GM23338 (cell line): ENCODE measurements at regions not wholly inside any gene's neighbourhood (a gene's known extent, or its start where the extent isn't known, plus 50 kb on each side); places are given as distances from the start of the nearest gene placed in this dataset.

Experiments used
- ATAC-seq: fragments of 200-7000 bp; cut with Tn5 transposase; 3 replicates; pipeline ENCODE4 v1.9.1; 2020
- DNase-seq: peaks from one replicate; pipeline ENCODE4 v3.0.0-alpha.2; 2015; ENCODE audit warnings: low spot score
- H2AFZ ChIP-seq: fragments of 200-600 bp; sonication (generic); 2 replicates; pipeline ENCODE4 v1.8.0; 2016; ENCODE audit warnings: antibody characterized with exemption, mild to moderate bottlenecking, moderate library complexity
- H3F3A ChIP-seq: fragments of 200-600 bp; sonication (generic); replicated peaks from 2 replicates; pipeline ENCODE4 v1.8.0; 2017; ENCODE audit warnings: antibody characterized with exemption, mixed run types, low read depth
- H3K27ac ChIP-seq: fragments of 200-600 bp; sonication (generic); 2 replicates; pipeline ENCODE4 v1.6.1; 2016; ENCODE audit warnings: low read depth
- H3K27me3 ChIP-seq: fragments of 200-600 bp; sonication (generic); 2 replicates; pipeline ENCODE4 v1.8.0; 2016; ENCODE audit warnings: mild to moderate bottlenecking, mixed run types, moderate library complexity; ENCODE audit not compliant: insufficient read depth
- H3K36me3 ChIP-seq: fragments of 200-600 bp; sonication (generic); 2 replicates; pipeline ENCODE4 v1.8.0; 2016; ENCODE audit warnings: mild to moderate bottlenecking; ENCODE audit not compliant: insufficient read depth
- H3K4me1 ChIP-seq: fragments of 200-600 bp; sonication (generic); 2 replicates; pipeline ENCODE4 v1.8.0; 2016; ENCODE audit warnings: mild to moderate bottlenecking, moderate library complexity; ENCODE audit not compliant: insufficient read depth
- H3K4me2 ChIP-seq: fragments of 200-600 bp; sonication (generic); 2 replicates; pipeline ENCODE4 v1.7.1; 2017; ENCODE audit warnings: mixed run types
- H3K4me3 ChIP-seq: fragments of 200-600 bp; sonication (generic); 2 replicates; pipeline ENCODE4 v1.6.1; 2016; ENCODE audit warnings: mixed run types
- H3K79me2 ChIP-seq: fragments of 200-600 bp; sonication (generic); replicated peaks from 2 replicates; pipeline ENCODE4 v1.8.0; 2017; ENCODE audit warnings: mild to moderate bottlenecking; ENCODE audit not compliant: insufficient read depth
- H3K9me2 ChIP-seq: fragments of 200-600 bp; sonication (generic); 2 replicates; pipeline ENCODE4 v1.8.0; 2017; ENCODE audit not compliant: insufficient read depth
- H4K20me1 ChIP-seq: fragments of 200-600 bp; sonication (generic); replicated peaks from 2 replicates; pipeline ENCODE4 v1.8.0; 2017; ENCODE audit warnings: mild to moderate bottlenecking; ENCODE audit not compliant: insufficient read depth
- H3K27ac Mint-ChIP-seq: 2 replicates; pipeline ENCODE4 v1.8.0; 2020; ENCODE audit warnings: inconsistent platforms, mild to moderate bottlenecking, moderate library complexity, mixed read lengths
- H3K27me3 Mint-ChIP-seq: 3 replicates; pipeline ENCODE4 v1.8.0; 2022; ENCODE audit warnings: low read depth, mild to moderate bottlenecking, moderate library complexity, mixed read lengths, inconsistent platforms; ENCODE audit not compliant: insufficient read depth, poor library complexity
- H3K36me3 Mint-ChIP-seq: 3 replicates; pipeline ENCODE4 v1.8.0; 2021; ENCODE audit warnings: low read depth, mild to moderate bottlenecking, inconsistent platforms, moderate library complexity, mixed read lengths
- H3K4me1 Mint-ChIP-seq: 3 replicates; pipeline ENCODE4 v1.8.0; 2020; ENCODE audit warnings: mild to moderate bottlenecking, inconsistent platforms, mixed read lengths
- H3K4me3 Mint-ChIP-seq: 3 replicates; pipeline ENCODE4 v1.8.0; 2021; ENCODE audit warnings: moderate library complexity, mild to moderate bottlenecking, inconsistent platforms, mixed read lengths
- H3K9me3 Mint-ChIP-seq: 3 replicates; pipeline ENCODE4 v1.8.0; 2020; ENCODE audit warnings: moderate library complexity, mild to moderate bottlenecking, inconsistent platforms, mixed read lengths
- CREB1 ChIP-seq: fragments of 250-450 bp; sonication (Bioruptor Pico); IDR thresholded peaks from 2 replicates; pipeline ENCODE4 v1.5.0; 2020; ENCODE audit warnings: low read depth, mild to moderate bottlenecking, moderate library complexity
- EZH2 ChIP-seq: fragments of 200-600 bp; sonication (generic); IDR thresholded peaks from one replicate; pipeline ENCODE4 v1.8.0; 2017; ENCODE audit warnings: antibody characterized with exemption, mild to moderate bottlenecking, low read depth; ENCODE audit not compliant: unreplicated experiment
- EZH2phosphoT487 ChIP-seq: fragments of 200-600 bp; sonication (generic); IDR thresholded peaks from one replicate; pipeline ENCODE4 v1.8.1; 2018; ENCODE audit warnings: antibody characterized with exemption; ENCODE audit not compliant: unreplicated experiment
- JUNB ChIP-seq: IDR thresholded peaks from one replicate; pipeline ENCODE4 v1.6.1; 2016; ENCODE audit warnings: antibody characterized with exemption; ENCODE audit not compliant: unreplicated experiment
- NANOG ChIP-seq: IDR thresholded peaks from 2 replicates; pipeline ENCODE4 v1.6.1; 2016; ENCODE audit warnings: antibody characterized with exemption, borderline replicate concordance
- POLR2AphosphoS5 ChIP-seq: IDR thresholded peaks from 2 replicates; pipeline ENCODE4 v1.6.1; 2016; ENCODE audit warnings: antibody characterized with exemption, low read depth
- STAT1 ChIP-seq: IDR thresholded peaks from one replicate; pipeline ENCODE4 v1.6.1; 2016; ENCODE audit warnings: antibody characterized with exemption; ENCODE audit not compliant: unreplicated experiment
- ZNF114 ChIP-seq: fragments of 250-450 bp; sonication (Bioruptor Pico); IDR thresholded peaks from 2 replicates; pipeline ENCODE4 v1.5.0; 2020; ENCODE audit warnings: mild to moderate bottlenecking, moderate library complexity
- ZNF331 ChIP-seq: fragments of 250-450 bp; sonication (Bioruptor Pico); IDR thresholded peaks from 2 replicates; pipeline ENCODE4 v1.5.0; 2020; ENCODE audit warnings: low read depth, mild to moderate bottlenecking, moderate library complexity
- TF ChIP-seq, protein P1 (sequence below): IDR thresholded peaks from 2 replicates; pipeline ENCODE4 v1.6.1; 2016; ENCODE audit warnings: antibody characterized with exemption
- TF ChIP-seq, protein P2 (sequence below): fragments of 250-450 bp; sonication (Bioruptor Pico); IDR thresholded peaks from 2 replicates; pipeline ENCODE4 v1.5.0; 2020; ENCODE audit warnings: mild to moderate bottlenecking, moderate library complexity
- TF ChIP-seq, protein P3 (sequence below), 2 experiments: fragments of 200-600 bp in 1 of 2; sonication (generic) in 1 of 2; conservative IDR thresholded peaks; 2 replicates each; pipeline versions ENCODE4 v1.5.1 to v1.6.1; 2016 to 2017; ENCODE audit warnings: antibody characterized with exemption in 2 of 2, low read depth in 2 of 2, mild to moderate bottlenecking in 2 of 2, moderate library complexity in 1 of 2

DNA sequence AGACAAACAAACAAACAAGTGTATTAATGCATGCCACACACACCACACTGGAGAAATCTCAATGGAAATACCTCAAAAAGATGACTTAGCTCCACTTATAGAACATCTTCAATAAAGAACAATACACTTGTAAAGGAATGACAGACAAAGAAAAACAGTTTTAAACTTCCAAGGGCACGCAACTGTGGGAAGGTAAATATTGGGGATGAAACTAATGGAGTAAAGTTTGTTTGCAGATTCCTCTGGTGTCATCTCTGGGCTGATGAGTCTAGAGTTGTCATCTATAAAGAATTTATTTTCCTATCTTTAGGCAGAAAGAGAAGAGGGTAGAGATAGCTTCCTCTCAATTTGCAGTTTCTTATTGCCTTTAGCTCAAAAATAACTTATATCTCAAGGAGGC, 144.0 kb upstream of the ZC3H15 start (continued):
- TF ChIP-seq JUNB (no peak), ZNF114 (CRISPR knock-in tag) (no peak), STAT1 (no peak), POLR2AphosphoS5 (no peak)
- TF ChIP-seq, protein P1, sequence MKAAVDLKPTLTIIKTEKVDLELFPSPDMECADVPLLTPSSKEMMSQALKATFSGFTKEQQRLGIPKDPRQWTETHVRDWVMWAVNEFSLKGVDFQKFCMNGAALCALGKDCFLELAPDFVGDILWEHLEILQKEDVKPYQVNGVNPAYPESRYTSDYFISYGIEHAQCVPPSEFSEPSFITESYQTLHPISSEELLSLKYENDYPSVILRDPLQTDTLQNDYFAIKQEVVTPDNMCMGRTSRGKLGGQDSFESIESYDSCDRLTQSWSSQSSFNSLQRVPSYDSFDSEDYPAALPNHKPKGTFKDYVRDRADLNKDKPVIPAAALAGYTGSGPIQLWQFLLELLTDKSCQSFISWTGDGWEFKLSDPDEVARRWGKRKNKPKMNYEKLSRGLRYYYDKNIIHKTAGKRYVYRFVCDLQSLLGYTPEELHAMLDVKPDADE: no peak

DNA sequence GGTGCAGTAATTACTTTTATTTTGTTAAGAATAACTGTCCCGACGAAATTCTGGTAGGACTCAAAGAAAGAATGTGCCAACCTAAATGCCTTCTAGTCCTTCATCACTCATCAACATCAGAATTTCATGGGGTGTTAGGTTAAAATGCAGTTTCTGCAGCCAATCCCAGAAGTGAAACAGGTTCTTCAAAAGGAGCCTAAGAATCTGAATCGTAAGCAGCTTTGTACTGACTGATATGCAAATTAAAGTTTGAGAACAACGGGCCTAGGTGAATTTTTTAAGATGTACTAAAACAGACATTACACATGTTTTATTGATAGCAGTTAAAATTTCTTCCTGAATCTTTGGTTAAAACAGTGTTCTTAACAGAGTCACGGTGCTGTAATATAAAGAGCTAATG, 140.3 kb upstream of the ZC3H15 start:
- DNase-seq: no peak
- Histone ChIP-seq H3K27me3 (no peaks in the 10 kb centered on the region), H3K79me2 (no peaks in the 10 kb centered on the region), H3K4me2 (no peak overlapping the region), H3K9me2 (no peaks in the 10 kb centered on the region), H3F3A (no peaks in the 10 kb centered on the region), H2AFZ (no peak overlapping the region), H3K36me3 (no peaks in the 10 kb centered on the region), H3K27ac (no peak overlapping the region), H3K4me3 (no peak overlapping the region), H4K20me1 (no peaks in the 10 kb centered on the region), H3K4me1 (no peaks in the 10 kb centered on the region)
- Mint-ChIP-seq H3K36me3 (no peaks in the 10 kb centered on the region), H3K27me3 (no peaks in the 10 kb centered on the region), H3K27ac (no peak overlapping the region), H3K9me3 (no peaks in the 10 kb centered on the region), H3K4me3 (no peak overlapping the region), H3K4me1 (peaks cover 6% of the 10 kb centered on the region; the same call in 2 of the 3 replicates)
- no peak for ATAC-seq
- TF ChIP-seq ZNF331 (no peak), EZH2phosphoT487 (no peak), CREB1 (CRISPR knock-in tag) (no peak), STAT1 (no peak), EZH2 (no peak), NANOG (no peak), JUNB (no peak), POLR2AphosphoS5 (no peak)
- TF ChIP-seq, protein P1: no peak
- TF ChIP-seq, protein P2, sequence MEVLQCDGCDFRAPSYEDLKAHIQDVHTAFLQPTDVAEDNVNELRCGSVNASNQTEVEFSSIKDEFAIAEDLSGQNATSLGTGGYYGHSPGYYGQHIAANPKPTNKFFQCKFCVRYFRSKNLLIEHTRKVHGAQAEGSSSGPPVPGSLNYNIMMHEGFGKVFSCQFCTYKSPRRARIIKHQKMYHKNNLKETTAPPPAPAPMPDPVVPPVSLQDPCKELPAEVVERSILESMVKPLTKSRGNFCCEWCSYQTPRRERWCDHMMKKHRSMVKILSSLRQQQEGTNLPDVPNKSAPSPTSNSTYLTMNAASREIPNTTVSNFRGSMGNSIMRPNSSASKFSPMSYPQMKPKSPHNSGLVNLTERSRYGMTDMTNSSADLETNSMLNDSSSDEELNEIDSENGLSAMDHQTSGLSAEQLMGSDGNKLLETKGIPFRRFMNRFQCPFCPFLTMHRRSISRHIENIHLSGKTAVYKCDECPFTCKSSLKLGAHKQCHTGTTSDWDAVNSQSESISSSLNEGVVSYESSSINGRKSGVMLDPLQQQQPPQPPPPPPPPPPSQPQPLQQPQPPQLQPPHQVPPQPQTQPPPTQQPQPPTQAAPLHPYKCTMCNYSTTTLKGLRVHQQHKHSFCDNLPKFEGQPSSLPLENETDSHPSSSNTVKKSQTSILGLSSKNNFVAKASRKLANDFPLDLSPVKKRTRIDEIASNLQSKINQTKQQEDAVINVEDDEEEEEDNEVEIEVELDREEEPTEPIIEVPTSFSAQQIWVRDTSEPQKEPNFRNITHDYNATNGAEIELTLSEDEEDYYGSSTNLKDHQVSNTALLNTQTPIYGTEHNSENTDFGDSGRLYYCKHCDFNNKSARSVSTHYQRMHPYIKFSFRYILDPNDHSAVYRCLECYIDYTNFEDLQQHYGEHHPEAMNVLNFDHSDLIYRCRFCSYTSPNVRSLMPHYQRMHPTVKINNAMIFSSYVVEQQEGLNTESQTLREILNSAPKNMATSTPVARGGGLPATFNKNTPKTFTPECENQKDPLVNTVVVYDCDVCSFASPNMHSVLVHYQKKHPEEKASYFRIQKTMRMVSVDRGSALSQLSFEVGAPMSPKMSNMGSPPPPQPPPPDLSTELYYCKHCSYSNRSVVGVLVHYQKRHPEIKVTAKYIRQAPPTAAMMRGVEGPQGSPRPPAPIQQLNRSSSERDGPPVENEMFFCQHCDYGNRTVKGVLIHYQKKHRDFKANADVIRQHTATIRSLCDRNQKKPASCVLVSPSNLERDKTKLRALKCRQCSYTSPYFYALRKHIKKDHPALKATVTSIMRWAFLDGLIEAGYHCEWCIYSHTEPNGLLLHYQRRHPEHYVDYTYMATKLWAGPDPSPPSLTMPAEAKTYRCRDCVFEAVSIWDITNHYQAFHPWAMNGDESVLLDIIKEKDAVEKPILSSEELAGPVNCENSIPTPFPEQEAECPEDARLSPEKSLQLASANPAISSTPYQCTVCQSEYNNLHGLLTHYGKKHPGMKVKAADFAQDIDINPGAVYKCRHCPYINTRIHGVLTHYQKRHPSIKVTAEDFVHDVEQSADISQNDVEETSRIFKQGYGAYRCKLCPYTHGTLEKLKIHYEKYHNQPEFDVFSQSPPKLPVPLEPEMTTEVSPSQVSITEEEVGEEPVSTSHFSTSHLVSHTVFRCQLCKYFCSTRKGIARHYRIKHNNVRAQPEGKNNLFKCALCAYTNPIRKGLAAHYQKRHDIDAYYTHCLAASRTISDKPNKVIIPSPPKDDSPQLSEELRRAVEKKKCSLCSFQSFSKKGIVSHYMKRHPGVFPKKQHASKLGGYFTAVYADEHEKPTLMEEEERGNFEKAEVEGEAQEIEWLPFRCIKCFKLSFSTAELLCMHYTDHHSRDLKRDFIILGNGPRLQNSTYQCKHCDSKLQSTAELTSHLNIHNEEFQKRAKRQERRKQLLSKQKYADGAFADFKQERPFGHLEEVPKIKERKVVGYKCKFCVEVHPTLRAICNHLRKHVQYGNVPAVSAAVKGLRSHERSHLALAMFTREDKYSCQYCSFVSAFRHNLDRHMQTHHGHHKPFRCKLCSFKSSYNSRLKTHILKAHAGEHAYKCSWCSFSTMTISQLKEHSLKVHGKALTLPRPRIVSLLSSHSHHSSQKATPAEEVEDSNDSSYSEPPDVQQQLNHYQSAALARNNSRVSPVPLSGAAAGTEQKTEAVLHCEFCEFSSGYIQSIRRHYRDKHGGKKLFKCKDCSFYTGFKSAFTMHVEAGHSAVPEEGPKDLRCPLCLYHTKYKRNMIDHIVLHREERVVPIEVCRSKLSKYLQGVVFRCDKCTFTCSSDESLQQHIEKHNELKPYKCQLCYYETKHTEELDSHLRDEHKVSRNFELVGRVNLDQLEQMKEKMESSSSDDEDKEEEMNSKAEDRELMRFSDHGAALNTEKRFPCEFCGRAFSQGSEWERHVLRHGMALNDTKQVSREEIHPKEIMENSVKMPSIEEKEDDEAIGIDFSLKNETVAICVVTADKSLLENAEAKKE (CRISPR knock-in tag): no peak
- TF ChIP-seq, protein P3, sequence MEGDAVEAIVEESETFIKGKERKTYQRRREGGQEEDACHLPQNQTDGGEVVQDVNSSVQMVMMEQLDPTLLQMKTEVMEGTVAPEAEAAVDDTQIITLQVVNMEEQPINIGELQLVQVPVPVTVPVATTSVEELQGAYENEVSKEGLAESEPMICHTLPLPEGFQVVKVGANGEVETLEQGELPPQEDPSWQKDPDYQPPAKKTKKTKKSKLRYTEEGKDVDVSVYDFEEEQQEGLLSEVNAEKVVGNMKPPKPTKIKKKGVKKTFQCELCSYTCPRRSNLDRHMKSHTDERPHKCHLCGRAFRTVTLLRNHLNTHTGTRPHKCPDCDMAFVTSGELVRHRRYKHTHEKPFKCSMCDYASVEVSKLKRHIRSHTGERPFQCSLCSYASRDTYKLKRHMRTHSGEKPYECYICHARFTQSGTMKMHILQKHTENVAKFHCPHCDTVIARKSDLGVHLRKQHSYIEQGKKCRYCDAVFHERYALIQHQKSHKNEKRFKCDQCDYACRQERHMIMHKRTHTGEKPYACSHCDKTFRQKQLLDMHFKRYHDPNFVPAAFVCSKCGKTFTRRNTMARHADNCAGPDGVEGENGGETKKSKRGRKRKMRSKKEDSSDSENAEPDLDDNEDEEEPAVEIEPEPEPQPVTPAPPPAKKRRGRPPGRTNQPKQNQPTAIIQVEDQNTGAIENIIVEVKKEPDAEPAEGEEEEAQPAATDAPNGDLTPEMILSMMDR (conservative IDR thresholded peaks at IDR 0.05; ENCODE audit: low read depth in 2 of 2): no peak
